H1 (cell line): ENCODE measurements at regions not wholly inside any gene's neighbourhood (a gene's known extent, or its start where the extent isn't known, plus 50 kb on each side); places are given as distances from the start of the nearest gene placed in this dataset.

ENCODE experiments used
- CTCF ChIA-PET: fragments of 300-600 bp; sonication (Branson Sonifier 250); formaldehyde crosslinking; loops from one replicate; lab custom pipeline; 2021; ENCODE audit not compliant: partially characterized antibody; lab: Charles Lee
- POLR2A ChIA-PET: fragments of 300-600 bp; sonication (Branson Sonifier 250); formaldehyde crosslinking; loops from one replicate; lab custom pipeline; 2021; ENCODE audit warnings: inconsistent platforms; ENCODE audit not compliant: partially characterized antibody; lab: Charles Lee
- DNase-seq, 2 experiments: peaks; one replicate each; pipeline versions ENCODE4 v3.0.0 to v3.0.0-alpha.2; 2010 to 2022; ENCODE audit warnings: low spot score in 2 of 2, low read depth in 1 of 2, mixed read lengths in 1 of 2
- FAIRE-seq: peaks from 2 replicates; lab custom pipeline; 2011; peaks lifted over from hg19 to GRCh38; lab: Jason Lieb, UNC
- H2AFZ ChIP-seq: 2 replicates; pipeline ENCODE4 v1.8.1; 2012; ENCODE audit warnings: low read length, inconsistent platforms
- H2AK5ac ChIP-seq: 2 replicates; pipeline ENCODE4 v1.6.1; 2013; ENCODE audit warnings: low read depth, low read length
- H2BK120ac ChIP-seq: replicated peaks from 2 replicates; pipeline ENCODE3; 2013; ENCODE audit warnings: low read depth, low read length, inconsistent platforms
- H2BK12ac ChIP-seq: 2 replicates; pipeline ENCODE4 v1.6.1; 2013; ENCODE audit warnings: low read depth, low read length
- H2BK15ac ChIP-seq: 2 replicates; pipeline ENCODE4 v1.6.1; 2013; ENCODE audit warnings: low read length
- H2BK20ac ChIP-seq: 2 replicates; pipeline ENCODE4 v1.6.1; 2013; ENCODE audit warnings: low read length
- H2BK5ac ChIP-seq: 2 replicates; pipeline ENCODE4 v1.6.1; 2013; ENCODE audit warnings: low read depth, low read length
- H3K14ac ChIP-seq: 2 replicates; pipeline ENCODE4 v1.6.1; 2013; ENCODE audit warnings: inconsistent platforms; ENCODE audit not compliant: insufficient read length
- H3K18ac ChIP-seq: 2 replicates; pipeline ENCODE4 v1.6.1; 2013; ENCODE audit warnings: low read length; ENCODE audit errors: extremely low read depth
- H3K23ac ChIP-seq: 2 replicates; pipeline ENCODE4 v1.6.1; 2013; ENCODE audit warnings: inconsistent platforms; ENCODE audit not compliant: insufficient read length
- H3K23me2 ChIP-seq: 2 replicates; pipeline ENCODE4 v1.6.1; 2013; ENCODE audit warnings: low read depth, low read length
- H3K27ac ChIP-seq: 2 replicates; pipeline ENCODE4 v1.6.1; 2011; ENCODE audit warnings: low read depth, low read length, inconsistent platforms
- H3K27me3 ChIP-seq, 4 experiments: replicated peaks in 1 of 4; 1 replicate in 1 of 4; 2 replicates in 3 of 4; pipeline versions ENCODE4 v1.6.1 to v1.8.1; 2011 to 2013; ENCODE audit warnings: low read length in 3 of 4, mild to moderate bottlenecking in 3 of 4, inconsistent platforms in 2 of 4, mixed read lengths in 2 of 4, moderate library complexity in 1 of 4; ENCODE audit not compliant: control insufficient read depth in 3 of 4, insufficient read depth in 3 of 4; ENCODE audit errors: extremely low read depth in 1 of 4
- H3K36me3 ChIP-seq, 4 experiments: 2 replicates each; pipeline versions ENCODE4 v1.6.1 to v1.8.1; 2011 to 2013; ENCODE audit warnings: mild to moderate bottlenecking in 4 of 4, low read length in 3 of 4, moderate library complexity in 2 of 4, control low read depth in 1 of 4, inconsistent platforms in 1 of 4; ENCODE audit not compliant: insufficient read depth in 4 of 4, control insufficient read depth in 2 of 4
- H3K4ac ChIP-seq: replicated peaks from 2 replicates; pipeline ENCODE3; 2013; ENCODE audit warnings: low read length, low read depth, mixed read lengths, inconsistent platforms; ENCODE audit not compliant: insufficient read length
- H3K4me1 ChIP-seq, 4 experiments: replicated peaks in 1 of 4; 1 replicate in 1 of 4; 2 replicates in 3 of 4; pipeline versions ENCODE4 v1.6.1 to v1.8.1; 2011 to 2013; ENCODE audit warnings: low read length in 3 of 4, inconsistent platforms in 2 of 4, mixed read lengths in 1 of 4; ENCODE audit not compliant: insufficient read depth in 4 of 4, control insufficient read depth in 3 of 4
- H3K4me2 ChIP-seq, 2 experiments: 2 replicates each; pipeline versions ENCODE4 v1.6.1 to v1.8.1; 2011 to 2013; ENCODE audit warnings: low read depth in 2 of 2, low read length in 2 of 2, control low read depth in 1 of 2, inconsistent platforms in 1 of 2, mild to moderate bottlenecking in 1 of 2; ENCODE audit not compliant: insufficient read depth in 1 of 2
- H3K4me3 ChIP-seq, 4 experiments: fragments of 200-600, 300-600 bp in 1 of 4; sonication (generic), shearing (Covaris generic), sonication (Bioruptor Twin) in 1 of 4; 2 replicates each; pipeline versions ENCODE4 v1.5.1 to v1.8.1; 2011 to 2016; ENCODE audit warnings: low read length in 4 of 4, low read depth in 3 of 4, control low read depth in 2 of 4, inconsistent platforms in 2 of 4, mild to moderate bottlenecking in 2 of 4, mixed read lengths in 1 of 4, moderate library complexity in 1 of 4; ENCODE audit not compliant: insufficient read depth in 2 of 4; ENCODE audit errors: extremely low read depth in 1 of 4
- H3K56ac ChIP-seq: replicated peaks from 2 replicates; pipeline ENCODE3; 2013; ENCODE audit warnings: low read depth, mild to moderate bottlenecking, mixed read lengths, low read length, inconsistent platforms; ENCODE audit not compliant: insufficient read length
- H3K79me1 ChIP-seq: 2 replicates; pipeline ENCODE4 v1.6.1; 2013; ENCODE audit warnings: low read depth, low read length, control low read depth
- H3K79me2 ChIP-seq, 2 experiments: 2 replicates each; pipeline versions ENCODE4 v1.6.1 to v1.8.1; 2012 to 2013; ENCODE audit warnings: low read length in 2 of 2, mild to moderate bottlenecking in 2 of 2, inconsistent platforms in 1 of 2; ENCODE audit not compliant: insufficient read depth in 2 of 2, control insufficient read depth in 1 of 2
- H3K9ac ChIP-seq, 4 experiments: replicated peaks in 1 of 4; 1 replicate in 1 of 4; 2 replicates in 3 of 4; pipeline versions ENCODE4 v1.6.1 to v1.8.1; 2011 to 2013; ENCODE audit warnings: low read depth in 3 of 4, low read length in 3 of 4, control low read depth in 2 of 4, mild to moderate bottlenecking in 2 of 4, moderate library complexity in 2 of 4, inconsistent platforms in 1 of 4; ENCODE audit errors: extremely low read depth in 1 of 4
- H3K9me3 ChIP-seq, 2 experiments: 2 replicates each; pipeline versions ENCODE4 v1.6.1 to v1.8.1; 2012 to 2013; ENCODE audit warnings: mild to moderate bottlenecking in 2 of 2, moderate library complexity in 2 of 2, control low read depth in 1 of 2, inconsistent platforms in 1 of 2, low read depth in 1 of 2, low read length in 1 of 2, mixed read lengths in 1 of 2; ENCODE audit not compliant: insufficient read depth in 2 of 2
- H4K20me1 ChIP-seq, 2 experiments: replicated peaks in 1 of 2; 2 replicates each; pipeline versions ENCODE3 to v1.8.1; 2011 to 2013; ENCODE audit warnings: inconsistent platforms in 2 of 2, low read length in 2 of 2, mild to moderate bottlenecking in 1 of 2; ENCODE audit not compliant: insufficient read depth in 2 of 2, control insufficient read depth in 1 of 2
- H4K5ac ChIP-seq: 2 replicates; pipeline ENCODE4 v1.6.1; 2013; ENCODE audit warnings: low read length, low read depth, mixed read lengths, inconsistent platforms; ENCODE audit not compliant: insufficient read length
- H4K8ac ChIP-seq: 2 replicates; pipeline ENCODE4 v1.8.0; 2013; ENCODE audit warnings: mild to moderate bottlenecking, moderate library complexity, low read length, inconsistent platforms; ENCODE audit not compliant: insufficient read depth; ENCODE audit errors: extremely low read depth
- H4K91ac ChIP-seq: replicated peaks from 2 replicates; pipeline ENCODE3; 2013; ENCODE audit warnings: low read length, mixed read lengths, inconsistent platforms; ENCODE audit not compliant: insufficient read length
- BACH1 ChIP-seq: IDR thresholded peaks from 2 replicates; pipeline ENCODE4 v1.6.1; 2012; ENCODE audit warnings: low read length, improper control_type of control experiment
- CBX5 ChIP-seq: fragments of 300-800, 300-1000 bp; sonication (generic); IDR thresholded peaks from 2 replicates; pipeline ENCODE4 v1.7.1; 2016; ENCODE audit warnings: antibody characterized with exemption, low read length, low read depth
- CBX8 ChIP-seq: fragments of 300-800, 300-1000 bp; sonication (generic); IDR thresholded peaks from 2 replicates; pipeline ENCODE4 v1.7.1; 2016; ENCODE audit warnings: low read depth, low read length, borderline replicate concordance
- CHD1 ChIP-seq: IDR thresholded peaks from 2 replicates; pipeline ENCODE4 v1.6.1; 2012; ENCODE audit warnings: low read depth, low read length, improper control_type of control experiment
- CHD2 ChIP-seq: IDR thresholded peaks from 2 replicates; pipeline ENCODE4 v1.6.1; 2012; ENCODE audit warnings: low read length, improper control_type of control experiment
- EP300 ChIP-seq, 2 experiments: IDR thresholded peaks; 1 replicate in 1 of 2; 2 replicates in 1 of 2; pipeline ENCODE4 v1.6.1; 2011 to 2012; ENCODE audit warnings: low read depth in 2 of 2, low read length in 2 of 2, mild to moderate bottlenecking in 2 of 2, borderline replicate concordance in 1 of 2, inconsistent platforms in 1 of 2, moderate library complexity in 1 of 2
- GABPA ChIP-seq: IDR thresholded peaks from 2 replicates; pipeline ENCODE4 v1.6.1; 2011; ENCODE audit warnings: mild to moderate bottlenecking, low read length, moderate library complexity, borderline replicate concordance; ENCODE audit not compliant: insufficient read depth
- JUN ChIP-seq: IDR thresholded peaks from 2 replicates; pipeline ENCODE4 v1.6.1; 2011; ENCODE audit warnings: low read depth, mild to moderate bottlenecking, improper control_type of control experiment, low read length
- RAD21 ChIP-seq, 2 experiments: IDR thresholded peaks in 1 of 2; conservative IDR thresholded peaks in 1 of 2; 2 replicates each; pipeline ENCODE4 v1.6.1; 2011; ENCODE audit warnings: low read depth in 2 of 2, low read length in 2 of 2, improper control_type of control experiment in 1 of 2, inconsistent platforms in 1 of 2, mild to moderate bottlenecking in 1 of 2, moderate library complexity in 1 of 2
- RNF2 ChIP-seq: fragments of 200-900, 300-1000 bp; sonication (generic); IDR thresholded peaks from 2 replicates; pipeline ENCODE4 v1.7.1; 2016; ENCODE audit warnings: borderline replicate concordance, low read depth, mild to moderate bottlenecking, antibody characterized with exemption, low read length; ENCODE audit not compliant: poor library complexity, severe bottlenecking; ENCODE audit errors: missing control alignments
- SAP30 ChIP-seq: fragments of 300-600 bp; sonication (generic); IDR thresholded peaks from 2 replicates; pipeline ENCODE4 v1.7.1; 2012; ENCODE audit warnings: low read length, moderate library complexity, mild to moderate bottlenecking, inconsistent platforms; ENCODE audit not compliant: insufficient read depth, insufficient replicate concordance
- SIX5 ChIP-seq: IDR thresholded peaks from 2 replicates; pipeline ENCODE4 v1.6.1; 2011; ENCODE audit warnings: mild to moderate bottlenecking, low read depth, low read length
- SP1 ChIP-seq: IDR thresholded peaks from 2 replicates; pipeline ENCODE4 v1.6.1; 2011; ENCODE audit warnings: low read depth, low read length
- TCF12 ChIP-seq: IDR thresholded peaks from 2 replicates; pipeline ENCODE4 v1.6.1; 2011; ENCODE audit warnings: low read depth, mild to moderate bottlenecking, low read length
- WGBS, 2 experiments: shearing (Covaris generic) in 1 of 2; methylation state at CpG; one replicate each; pipeline versions ENCODE4 v1.1.6 to v1.1.7; 2013 to 2015; ENCODE audit warnings: low lambda C conversion rate in 2 of 2, mixed read lengths in 2 of 2, inconsistent platforms in 1 of 2, low coverage in 1 of 2, missing lambda C conversion rate in 1 of 2; ENCODE audit not compliant: insufficient replicate concordance in 2 of 2, insufficient coverage in 1 of 2, insufficient read length in 1 of 2; ENCODE audit errors: extremely low coverage in 1 of 2, missing lambda C conversion rate in 1 of 2; 5-methylcytosine and 5-hydroxymethylcytosine counted together

DNA sequence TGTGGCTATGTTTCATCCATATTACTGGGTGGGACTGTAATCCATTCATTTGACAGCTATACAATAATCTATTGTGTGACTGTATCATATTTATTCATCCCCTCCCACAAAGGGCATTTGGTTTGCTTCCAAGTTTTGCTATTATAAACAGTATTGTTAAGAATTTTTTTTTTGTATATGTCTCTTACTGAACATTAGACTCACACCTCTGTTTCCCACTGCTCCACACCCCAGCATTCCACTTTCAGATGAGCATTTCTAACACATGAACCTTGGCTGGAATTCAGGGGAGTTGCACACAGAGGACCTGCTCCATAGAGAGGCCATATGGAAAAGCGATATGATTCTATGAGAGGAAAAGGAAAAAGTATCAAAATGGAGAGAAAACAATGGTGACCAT is 81.6 kb upstream of the DKK2 start:
- WGBS, 2 experiments = 100% methylated on average over 1 of the region's 1 CpG; no CpG with 5 or more reads in 1 of the 2 experiments
- TF ChIP-seq SP1 = no peak
- no peak for TF ChIP-seq SIX5
- TF ChIP-seq RNF2 = no peak
- TF ChIP-seq GABPA = no peak
- no peak for TF ChIP-seq JUN
- TF ChIP-seq CHD2 = no peak
- no peak for TF ChIP-seq CBX5
- TF ChIP-seq RAD21 (IDR thresholded peaks at IDR 0.05 in 1 of 2, conservative IDR thresholded peaks at IDR 0.05 in 1 of 2; ENCODE audit: low read depth in 2 of 2, low read length in 2 of 2) = no peak
- TF ChIP-seq SAP30 = no peak
- no peak for TF ChIP-seq CHD1
- no peak for TF ChIP-seq TCF12
- TF ChIP-seq BACH1 = no peak
- no peak for TF ChIP-seq EP300 (IDR thresholded peaks at IDR 0.05; ENCODE audit: borderline replicate concordance in 1 of 2, low read depth in 2 of 2, low read length in 2 of 2)
- no peak for TF ChIP-seq CBX8

More for the DNA sequence above, 81.6 kb upstream of the DKK2 start:
- no peaks in the 10 kb centered on the region; the same call in 1 of the 2 replicates for H3K23me2 ChIP-seq
- no peak overlapping the region for H3K23ac ChIP-seq
- H3K4me3 ChIP-seq = no peak overlapping the region
- no peak overlapping the region for H4K91ac ChIP-seq
- H3K56ac ChIP-seq = no peak overlapping the region
- ChIA-PET POLR2A (no interaction called here), CTCF (no interaction called here)
- no peak overlapping the region for H2BK12ac ChIP-seq
- no peak overlapping the region for H3K4ac ChIP-seq
- H4K5ac ChIP-seq = no peak overlapping the region
- H2BK120ac ChIP-seq = no peak overlapping the region
- no peak overlapping the region for H2BK15ac ChIP-seq
- FAIRE-seq (no peak), DNase-seq (no peak)
- no peak overlapping the region for H2AFZ ChIP-seq
- no peaks in the 10 kb centered on the region for H3K79me1 ChIP-seq
- H3K4me2 ChIP-seq = no peak overlapping the region
- H4K8ac ChIP-seq = no peak overlapping the region
- H3K4me1 ChIP-seq = peaks cover 0 to 5% (median under 1%) of the 10 kb centered on the region in 4 experiments; a peak in 2 of 7 replicates
- no peak overlapping the region for H2BK5ac ChIP-seq
- no peaks in the 10 kb centered on the region for H3K36me3 ChIP-seq
- H3K9ac ChIP-seq = no peak overlapping the region
- no peaks in the 10 kb centered on the region for H3K79me2 ChIP-seq
- H3K27ac ChIP-seq = no peak overlapping the region
- H4K20me1 ChIP-seq = no peaks in the 10 kb centered on the region
- H3K18ac ChIP-seq = no peak overlapping the region
- H2BK20ac ChIP-seq = no peak overlapping the region
- H3K9me3 ChIP-seq = no peaks in the 10 kb centered on the region
- H2AK5ac ChIP-seq = no peak overlapping the region
- no peaks in the 10 kb centered on the region for H3K27me3 ChIP-seq
- H3K14ac ChIP-seq = no peak overlapping the region
